Hindlimb muscle (tissue), 1 donor: ENCODE measurements at regions not wholly inside any gene's neighbourhood (a gene's known extent, or its start where the extent isn't known, plus 50 kb on each side); places are given as distances from the start of the nearest gene placed in this dataset.

ENCODE experiments used
- DNase-seq: peaks from one replicate; pipeline ENCODE4 v3.0.0-alpha.2; 2013

- no peak for DNase-seq
Observed at GRCh38 chr7:41878309-41879295, 175.7 kb upstream of the INHBA start.

- DNase-seq, result no peak
Observed at GRCh38 chr7:41877118-41877517, 174.2 kb upstream of the INHBA start.

GRCh38 chr7:41875513-41875912, 172.6 kb upstream of the INHBA start:
- no peak for DNase-seq

GRCh38 chr7:41874201-41874785, 171.4 kb upstream of the INHBA start:
- no peak for DNase-seq

GRCh38 chr7:41873741-41874140, 170.9 kb upstream of the INHBA start:
- no peak for DNase-seq

GRCh38 chr7:41872966-41873365, 170.1 kb upstream of the INHBA start:
- DNase-seq, result no peak

- DNase-seq, result no peak
Observed at GRCh38 chr7:41870461-41871138, 167.7 kb upstream of the INHBA start.

GRCh38 chr7:41869997-41870396, 167.1 kb upstream of the INHBA start:
- DNase-seq, result no peak

GRCh38 chr7:41869596-41869995, 166.7 kb upstream of the INHBA start:
- no peak for DNase-seq

- DNase-seq, result no peak
Observed at GRCh38 chr7:41869091-41869490, 166.2 kb upstream of the INHBA start.

GRCh38 chr7:41867639-41868280, 164.9 kb upstream of the INHBA start:
- DNase-seq, result no peak

- DNase-seq, result no peak
Observed at GRCh38 chr7:41862261-41862660, 159.4 kb upstream of the INHBA start.

- DNase-seq, result peak; percentile 23
Observed at GRCh38 chr7:41861642-41862041, 158.8 kb upstream of the INHBA start.

- DNase-seq, result no peak
Observed at GRCh38 chr7:41858201-41858600, 155.3 kb upstream of the INHBA start.

- no peak for DNase-seq
Observed at GRCh38 chr7:41855798-41856197, 152.9 kb upstream of the INHBA start.

- no peak for DNase-seq
Observed at GRCh38 chr7:41847606-41848005, 144.7 kb upstream of the INHBA start.

GRCh38 chr7:41847151-41847550, 144.3 kb upstream of the INHBA start:
- DNase-seq, result no peak

GRCh38 chr7:41842956-41843355, 140.1 kb upstream of the INHBA start:
- no peak for DNase-seq

GRCh38 chr7:41837916-41838315, 135.0 kb upstream of the INHBA start:
- DNase-seq, result no peak

GRCh38 chr7:41835976-41836530, 133.2 kb upstream of the INHBA start:
- no peak for DNase-seq

GRCh38 chr7:41834805-41835694, 132.2 kb upstream of the INHBA start:
- peak; percentile 42 for DNase-seq

- no peak for DNase-seq
Observed at GRCh38 chr7:41832941-41833340, 130.1 kb upstream of the INHBA start.
